GM12878 (cell line): ENCODE measurements at regions not wholly inside any gene's neighbourhood (a gene's known extent, or its start where the extent isn't known, plus 50 kb on each side); places are given as distances from the start of the nearest gene placed in this dataset.

Experiments
- ATAC-seq: fragments of 200-7000 bp; cut with Tn5 transposase; 3 replicates; pipeline ENCODE4 v1.9.1; 2020; ENCODE audit warnings: mild to moderate bottlenecking, moderate library complexity
- BruUV-seq: library from RNA; stranded (reverse); fragments of 400-500 nt; replicated peaks from 2 replicates; lab custom pipeline; 2021; lab: Mats Ljungman, UMichigan
- CTCF ChIA-PET: fragments of 300-600 bp; sonication (Branson Sonifier 250); formaldehyde crosslinking; extraction: SDS; loops from one replicate; lab custom pipeline; 2021; ENCODE audit warnings: inconsistent platforms; lab: Yijun Ruan, JAX
- POLR2A ChIA-PET: fragments of 350-600 bp; formaldehyde crosslinking; extraction: SDS; loops from one replicate; lab custom pipeline; 2021; ENCODE audit warnings: inconsistent platforms; lab: Charles Lee
- RAD21 ChIA-PET: fragments of 300-600 bp; sonication (Branson Sonifier 250); formaldehyde crosslinking; loops from one replicate; lab custom pipeline; 2023; ENCODE audit warnings: antibody characterized with exemption; ENCODE audit not compliant: unreplicated experiment; lab: Charles Lee
- SMC1A ChIA-PET: fragments of 300-600 bp; sonication (Branson Sonifier 250); formaldehyde crosslinking; loops from one replicate; lab custom pipeline; 2023; ENCODE audit not compliant: unreplicated experiment, uncharacterized antibody; lab: Charles Lee
- DNase-seq: peaks from one replicate; pipeline ENCODE4 v3.0.0-alpha.2; 2011; ENCODE audit warnings: low read depth, low spot score
- FAIRE-seq: peaks from 3 replicates; lab custom pipeline; 2011; peaks lifted over from hg19 to GRCh38; lab: Jason Lieb, UNC
- H2AFZ ChIP-seq: 2 replicates; pipeline ENCODE4 v1.6.0; 2011; ENCODE audit warnings: low read depth, low read length, control low read depth; ENCODE audit not compliant: control insufficient read depth
- H3K27ac ChIP-seq: 2 replicates; pipeline ENCODE4 v1.5.1; 2011; ENCODE audit warnings: control low read depth; ENCODE audit not compliant: control insufficient read depth, insufficient read depth
- H3K27me3 ChIP-seq, 2 experiments: replicated peaks in 1 of 2; 2 replicates each; pipeline versions ENCODE4 v1.6.0 to v1.6.1; 2011; ENCODE audit warnings: low read length in 1 of 2; ENCODE audit not compliant: control insufficient read depth in 2 of 2, insufficient read depth in 2 of 2
- H3K36me3 ChIP-seq, 2 experiments: 2 replicates each; pipeline ENCODE4 v1.5.1; 2011; ENCODE audit warnings: low read length in 1 of 2; ENCODE audit not compliant: control insufficient read depth in 2 of 2, insufficient read depth in 2 of 2
- H3K4me1 ChIP-seq: 2 replicates; pipeline ENCODE4 v1.6.1; 2011; ENCODE audit warnings: mild to moderate bottlenecking, low read length, moderate library complexity, mixed read lengths; ENCODE audit not compliant: control insufficient read depth, insufficient read depth
- H3K4me2 ChIP-seq: 2 replicates; pipeline ENCODE4 v1.6.0; 2011; ENCODE audit warnings: control low read depth; ENCODE audit not compliant: control insufficient read depth, insufficient read depth
- H3K4me3 ChIP-seq: fragments of 200-600 bp; sonication (generic); 2 replicates; pipeline ENCODE4 v1.5.1; 2016
- H3K79me2 ChIP-seq: 2 replicates; pipeline ENCODE4 v1.6.0; 2011; ENCODE audit warnings: low read length; ENCODE audit not compliant: control insufficient read depth, insufficient read depth
- H3K9ac ChIP-seq: 2 replicates; pipeline ENCODE4 v1.8.0; 2011; ENCODE audit warnings: low read length, control low read depth, mixed read lengths; ENCODE audit not compliant: control insufficient read depth, insufficient read depth
- H3K9me3 ChIP-seq: replicated peaks from 3 replicates; pipeline ENCODE4 v1.5.1; 2011; ENCODE audit warnings: mild to moderate bottlenecking, low read length; ENCODE audit not compliant: control insufficient read depth, insufficient read depth
- H4K20me1 ChIP-seq: 2 replicates; pipeline ENCODE4 v1.6.0; 2011; ENCODE audit not compliant: control insufficient read depth, insufficient read depth
- BCLAF1 ChIP-seq: fragments of 450-650 bp; IDR thresholded peaks from 2 replicates; pipeline ENCODE4 v1.6.1; 2017; ENCODE audit warnings: antibody characterized with exemption, mild to moderate bottlenecking, moderate library complexity
- E2F8 ChIP-seq: fragments of 450-650 bp; IDR thresholded peaks from 2 replicates; pipeline ENCODE4 v1.6.1; 2018; ENCODE audit warnings: mild to moderate bottlenecking, low read depth, moderate library complexity; ENCODE audit not compliant: partially characterized antibody
- EED ChIP-seq: sonication (generic); IDR thresholded peaks from 2 replicates; pipeline ENCODE4 v1.6.1; 2016; ENCODE audit warnings: antibody characterized with exemption, low read depth
- EZH2 ChIP-seq: IDR thresholded peaks from 2 replicates; pipeline ENCODE4 v1.6.1; 2012; ENCODE audit warnings: low read depth, mild to moderate bottlenecking, control low read depth, inconsistent platforms, low read length, borderline replicate concordance; ENCODE audit not compliant: control insufficient read depth
- HCFC1 ChIP-seq: fragments of 150-350 bp; IDR thresholded peaks from 2 replicates; pipeline ENCODE4 v1.6.1; 2014; ENCODE audit warnings: low read length
- HSF1 ChIP-seq: fragments of 150-350 bp; IDR thresholded peaks from 2 replicates; pipeline ENCODE4 v1.6.1; 2014; ENCODE audit warnings: mild to moderate bottlenecking, low read depth, low read length
- MEF2A ChIP-seq: IDR thresholded peaks from 2 replicates; pipeline ENCODE4 v1.6.1; 2011; ENCODE audit warnings: low read depth, mild to moderate bottlenecking, low read length, moderate library complexity; ENCODE audit not compliant: insufficient read depth
- RAD21 ChIP-seq: IDR thresholded peaks from 2 replicates; pipeline ENCODE4 v1.6.1; 2011; ENCODE audit warnings: mild to moderate bottlenecking, low read depth, low read length, moderate library complexity; ENCODE audit not compliant: insufficient read depth
- SREBF2 ChIP-seq: IDR thresholded peaks from 2 replicates; pipeline ENCODE4 v1.6.1; 2012; ENCODE audit warnings: mild to moderate bottlenecking, low read length
- WGBS: methylation state at CpG from one replicate; pipeline ENCODE4 v1.1.6; 2016; ENCODE audit warnings: low lambda C conversion rate; ENCODE audit not compliant: insufficient replicate concordance, insufficient coverage; ENCODE audit errors: missing lambda C conversion rate; 5-methylcytosine and 5-hydroxymethylcytosine counted together
- in situ Hi-C: fragments of 300-500 bp; cut with MboI; formaldehyde crosslinking; loops from 9 replicates; pipeline ENCODE4 v1.14.3; 2018; ENCODE audit warnings: mixed read lengths
- intact Hi-C: fragments of 100-400 bp; cut with micrococcal nuclease; formaldehyde crosslinking; loops from one replicate; pipeline ENCODE4 v1.14.2; 2022; ENCODE audit not compliant: unreplicated experiment

GRCh38 chr5:39543335-39543734 lies 118.6 kb upstream of the DAB2 start:
- H3K27me3 ChIP-seq = peaks cover 0 to 4% of the 10 kb centered on the region in 2 experiments; a peak in 3 of 4 replicates
- no peaks in the 10 kb centered on the region for H3K4me1 ChIP-seq
- intact Hi-C loops = no loop called here
- no peak for ATAC-seq
- no peak for TF ChIP-seq SREBF2
- TF ChIP-seq EED = no peak
- TF ChIP-seq HCFC1 = no peak
- TF ChIP-seq EZH2 = no peak
- no peak for TF ChIP-seq MEF2A
- no peak for TF ChIP-seq HSF1
- TF ChIP-seq E2F8 = no peak
- no peak for TF ChIP-seq BCLAF1
- no peak for TF ChIP-seq RAD21
- ChIA-PET RAD21 (no interaction called here), CTCF (interaction anchor here (1.0 to 6.5 kb wide), 2 partner anchors 27 to 167 kb away, joined by 3 to 52 read pairs; no protein-coding TSS in a partner anchor), POLR2A (no interaction called here), SMC1A (interaction anchor here (3.3 kb wide), 1 partner anchor 167 kb away, joined by 16 read pairs; no protein-coding TSS in a partner anchor)
- H3K4me2 ChIP-seq = no peak overlapping the region
- in situ Hi-C loops = loop anchor here (10.0 kb wide), 1 partner anchor 329 kb away; the partner anchor contains the start of gene FYB1
- H3K9ac ChIP-seq = no peak overlapping the region
- H3K79me2 ChIP-seq = no peaks in the 10 kb centered on the region
- BruUV-seq = no TSS peak
- DNase-seq = no peak
- no peak overlapping the region for H3K27ac ChIP-seq
- no peak overlapping the region for H2AFZ ChIP-seq
- H3K36me3 ChIP-seq = no peaks in the 10 kb centered on the region
- 0% methylated on average over 3 of the region's 3 CpGs for WGBS
- H3K9me3 ChIP-seq = no peaks in the 10 kb centered on the region
- H4K20me1 ChIP-seq = no peaks in the 10 kb centered on the region
- H3K4me3 ChIP-seq = no peak overlapping the region
- no peak for FAIRE-seq
